HCT116 (cell line): ENCODE measurements at regions not wholly inside any gene's neighbourhood (a gene's known extent, or its start where the extent isn't known, plus 50 kb on each side); places are given as distances from the start of the nearest gene placed in this dataset.

Experiments used
- ATAC-seq: fragments of 200-7000 bp; cut with Tn5 transposase; 2 replicates; pipeline ENCODE4 v1.9.1; 2020; ENCODE audit warnings: mild to moderate bottlenecking, moderate library complexity
- BruUV-seq: library from RNA; stranded (reverse); fragments of 400-500 nt; replicated peaks from 2 replicates; lab custom pipeline; 2021; lab: Mats Ljungman, UMichigan
- CTCF ChIA-PET: fragments of 300-600 bp; sonication (Branson Sonifier 250); formaldehyde crosslinking; loops from one replicate; lab custom pipeline; 2021; ENCODE audit warnings: antibody characterized with exemption; lab: Charles Lee
- POLR2A ChIA-PET: fragments of 300-600, 350-600 bp; sonication (Branson Sonifier 250); formaldehyde crosslinking; loops from one replicate; lab custom pipeline; 2021; ENCODE audit warnings: antibody characterized with exemption; lab: Charles Lee
- RAD21 ChIA-PET, 2 experiments: fragments of 300-600 bp; sonication (Branson Sonifier 250); formaldehyde crosslinking; loops; one replicate each; lab custom pipeline; 2023; ENCODE audit warnings: low total read pairs in 2 of 2; ENCODE audit not compliant: uncharacterized antibody in 2 of 2, unreplicated experiment in 2 of 2, low non-redundant PET in 1 of 2; lab: Charles Lee
- DNase-seq: peaks from one replicate; pipeline ENCODE4 v3.0.0-alpha.2; 2010; ENCODE audit warnings: low read depth, low spot score
- H2AFZ ChIP-seq: fragments of 200-600 bp; shearing (Covaris generic), sonication (generic); 2 replicates; pipeline ENCODE4 v1.6.1; 2017; ENCODE audit warnings: low read depth, mixed run types, mixed read lengths, antibody characterized with exemption, low read length; ENCODE audit not compliant: poor library complexity, severe bottlenecking
- H3K27ac ChIP-seq: 2 replicates; pipeline ENCODE4 v1.5.1; 2012; ENCODE audit warnings: low read depth, low read length
- H3K27me3 ChIP-seq: fragments of 200-600 bp; sonication (generic); 2 replicates; pipeline ENCODE4 v1.6.1; 2016; ENCODE audit warnings: mixed run types, low read length, mixed read lengths; ENCODE audit not compliant: insufficient read depth
- H3K36me3 ChIP-seq, 2 experiments: fragments of 200-500 bp in 1 of 2; fragments of 200-600 bp in 1 of 2; sonication (Bioruptor generic) in 1 of 2; sonication (generic) in 1 of 2; 2 replicates each; pipeline versions ENCODE4 v1.5.1 to v1.6.1; 2014 to 2016; ENCODE audit warnings: low read length in 2 of 2, inconsistent platforms in 1 of 2, mixed read lengths in 1 of 2, mixed run types in 1 of 2; ENCODE audit not compliant: insufficient read depth in 2 of 2, control insufficient read depth in 1 of 2
- H3K4me1 ChIP-seq, 2 experiments: fragments of 200-600 bp in 1 of 2; sonication (generic) in 1 of 2; 2 replicates each; pipeline versions ENCODE4 v1.5.1 to v1.6.1; 2012 to 2017; ENCODE audit warnings: low read length in 2 of 2, inconsistent platforms in 1 of 2, mild to moderate bottlenecking in 1 of 2, mixed read lengths in 1 of 2, mixed run types in 1 of 2, moderate library complexity in 1 of 2; ENCODE audit not compliant: insufficient read depth in 2 of 2, control insufficient read depth in 1 of 2
- H3K4me2 ChIP-seq: fragments of 200-600 bp; sonication (generic); 2 replicates; pipeline ENCODE4 v1.6.1; 2017; ENCODE audit warnings: mixed run types, low read length, mixed read lengths
- H3K4me3 ChIP-seq, 2 experiments: fragments of 200-600 bp in 1 of 2; sonication (generic) in 1 of 2; replicated peaks in 1 of 2; 2 replicates each; pipeline ENCODE4 v1.5.1; 2011 to 2016; ENCODE audit warnings: low read length in 2 of 2, control low read depth in 1 of 2, low read depth in 1 of 2, mild to moderate bottlenecking in 1 of 2, mixed read lengths in 1 of 2, mixed run types in 1 of 2
- H3K79me2 ChIP-seq: fragments of 200-600 bp; sonication (generic); 2 replicates; pipeline ENCODE4 v1.6.1; 2017; ENCODE audit warnings: mild to moderate bottlenecking, mixed run types, low read length, moderate library complexity, mixed read lengths; ENCODE audit not compliant: insufficient read depth
- H3K9ac ChIP-seq: fragments of 200-600 bp; sonication (generic); 2 replicates; pipeline ENCODE4 v1.6.1; 2016; ENCODE audit warnings: low read length, mixed read lengths
- H3K9me2 ChIP-seq: fragments of 200-600 bp; sonication (generic), shearing (Covaris generic); 2 replicates; pipeline ENCODE4 v1.6.1; 2017; ENCODE audit warnings: mixed run types, mild to moderate bottlenecking, moderate library complexity; ENCODE audit not compliant: insufficient read depth
- H3K9me3 ChIP-seq, 2 experiments: fragments of 200-500 bp in 1 of 2; fragments of 200-600 bp in 1 of 2; sonication (Bioruptor generic) in 1 of 2; sonication (generic) in 1 of 2; 2 replicates each; pipeline ENCODE4 v1.6.1; 2014 to 2017; ENCODE audit warnings: low read length in 2 of 2, mixed read lengths in 2 of 2, inconsistent platforms in 1 of 2, low read depth in 1 of 2, mild to moderate bottlenecking in 1 of 2, mixed run types in 1 of 2, moderate library complexity in 1 of 2; ENCODE audit not compliant: control insufficient read depth in 1 of 2, insufficient read depth in 1 of 2
- H4K20me1 ChIP-seq: fragments of 200-600 bp; sonication (generic), shearing (Covaris generic); 2 replicates; pipeline ENCODE4 v1.6.1; 2017; ENCODE audit warnings: mixed run types, mild to moderate bottlenecking, moderate library complexity; ENCODE audit not compliant: insufficient read depth
- ATF3 ChIP-seq: IDR thresholded peaks from 2 replicates; pipeline ENCODE4 v1.6.1; 2012
- CBX3 ChIP-seq: IDR thresholded peaks from 2 replicates; pipeline ENCODE4 v1.6.1; 2012; ENCODE audit warnings: low read depth
- EGR1 ChIP-seq: IDR thresholded peaks from 2 replicates; pipeline ENCODE4 v1.6.1; 2012; ENCODE audit warnings: low read depth
- FOSL1 ChIP-seq: IDR thresholded peaks from 2 replicates; pipeline ENCODE4 v1.6.1; 2012; ENCODE audit warnings: low read depth
- MAX ChIP-seq: IDR thresholded peaks from 2 replicates; pipeline ENCODE4 v1.6.1; 2012
- POLR2A ChIP-seq: IDR thresholded peaks from 2 replicates; pipeline ENCODE4 v1.7.0; 2011; ENCODE audit warnings: borderline replicate concordance; ENCODE audit not compliant: insufficient read depth, insufficient read length; ENCODE audit errors: extremely low read depth
- SIN3A ChIP-seq: IDR thresholded peaks from 2 replicates; pipeline ENCODE4 v1.6.1; 2012; ENCODE audit warnings: low read depth
- SP1 ChIP-seq: IDR thresholded peaks from 2 replicates; pipeline ENCODE4 v1.6.1; 2012; ENCODE audit warnings: low read depth
- YY1 ChIP-seq: IDR thresholded peaks from 2 replicates; pipeline ENCODE4 v1.6.1; 2011; ENCODE audit warnings: low read length, low read depth, moderate library complexity, mild to moderate bottlenecking; ENCODE audit not compliant: insufficient replicate concordance; ENCODE audit errors: extremely low read depth
- ZBTB33 ChIP-seq: IDR thresholded peaks from 2 replicates; pipeline ENCODE4 v1.6.1; 2011; ENCODE audit warnings: mild to moderate bottlenecking, low read length, moderate library complexity; ENCODE audit not compliant: insufficient replicate concordance; ENCODE audit errors: extremely low read depth
- intact Hi-C: fragments of 100-400 bp; cut with micrococcal nuclease; formaldehyde crosslinking; loops from 2 replicates; pipeline ENCODE4 v1.10.0; 2022

GRCh38 chr4:111755571-111755970 is 389.7 kb upstream of the FAM241A start:
- Histone ChIP-seq H3K4me1 (no peaks in the 10 kb centered on the region), H3K4me2 (no peak overlapping the region), H3K27me3 (no peaks in the 10 kb centered on the region), H3K9me2 (no peaks in the 10 kb centered on the region), H3K36me3 (no peaks in the 10 kb centered on the region), H4K20me1 (no peaks in the 10 kb centered on the region), H3K9ac (no peak overlapping the region), H3K79me2 (no peaks in the 10 kb centered on the region), H2AFZ (no peak overlapping the region), H3K27ac (no peak overlapping the region), H3K4me3 (no peak overlapping the region), H3K9me3 (no peaks in the 10 kb centered on the region)
- intact Hi-C loops, result no loop called here
- BruUV-seq, result no TSS peak
- CTCF ChIA-PET, result no interaction called here
- TF ChIP-seq ATF3 (no peak), SP1 (no peak), CBX3 (no peak), YY1 (no peak), EGR1 (no peak)
- RAD21 ChIA-PET, result no interaction called here
- POLR2A ChIA-PET, result no interaction called here
- ATAC-seq (no peak), DNase-seq (no peak)

GRCh38 chr4:111761531-111761930 is 383.7 kb upstream of the FAM241A start:
- Histone ChIP-seq H4K20me1 (no peaks in the 10 kb centered on the region), H3K4me1 (no peaks in the 10 kb centered on the region), H3K4me3 (no peak overlapping the region), H3K27me3 (no peaks in the 10 kb centered on the region), H3K79me2 (no peaks in the 10 kb centered on the region), H3K36me3 (no peaks in the 10 kb centered on the region), H3K9me2 (no peaks in the 10 kb centered on the region), H3K9ac (no peak overlapping the region), H3K4me2 (no peak overlapping the region), H3K27ac (no peak overlapping the region), H2AFZ (no peak overlapping the region), H3K9me3 (no peaks in the 10 kb centered on the region)
- ATAC-seq (no peak), DNase-seq (no peak)
- ChIA-PET CTCF (no interaction called here), POLR2A (no interaction called here), RAD21 (no interaction called here)
- intact Hi-C loops, result no loop called here
- BruUV-seq, result no TSS peak
- TF ChIP-seq ATF3 (no peak), FOSL1 (no peak), MAX (no peak), ZBTB33 (no peak), CBX3 (no peak), POLR2A (no peak), SIN3A (no peak)
